ENCODE measurements at regions not wholly inside any gene's neighbourhood (a gene's known extent, or its start where the extent isn't known, plus 50 kb on each side); places are given as distances from the start of the nearest gene placed in this dataset.
"Not testable (repeated sequence)": the region's sequence is repeated elsewhere in the genome, so short reads cannot be mapped to it uniquely, and the experiment has no call there.

GRCh38 chr2:3108105-3108504 lies 269.5 kb downstream of the EIPR1 start:
- DNase-seq: no peak
- Histone ChIP-seq H3K27ac (ENCODE audit: low read length) (no peak overlapping the region), H3K9me3 (replicated peaks; ENCODE audit: control insufficient read depth, low read depth, low read length) (no peaks in the 10 kb centered on the region), H3K4me3 (ENCODE audit: low read length) (no peak overlapping the region), H3K27me3 (ENCODE audit: control insufficient read depth, insufficient read depth, low read length) (no peaks in the 10 kb centered on the region), H3K36me3 (ENCODE audit: control insufficient read depth, insufficient read depth, low read length) (no peaks in the 10 kb centered on the region), H3K4me1 (ENCODE audit: control insufficient read depth, insufficient read depth, low read length) (no peaks in the 10 kb centered on the region)
- WGBS (ENCODE audit: insufficient coverage): 89% methylated on average over 6 of the region's 14 CpGs

- 93% methylated on average over 7 of the region's 14 CpGs for WGBS (ENCODE audit: insufficient coverage)
- no peaks in the 10 kb centered on the region for H3K4me1 ChIP-seq (ENCODE audit: control insufficient read depth, insufficient read depth, low read length)
- no peaks in the 10 kb centered on the region for H3K9me3 ChIP-seq (replicated peaks; ENCODE audit: control insufficient read depth, low read depth, low read length)
- DNase-seq: no peak
- no peaks in the 10 kb centered on the region for H3K36me3 ChIP-seq (ENCODE audit: control insufficient read depth, insufficient read depth, low read length)
- no peak overlapping the region for H3K4me3 ChIP-seq (ENCODE audit: low read length)
- H3K27me3 ChIP-seq (ENCODE audit: control insufficient read depth, insufficient read depth, low read length): no peaks in the 10 kb centered on the region
- H3K27ac ChIP-seq (ENCODE audit: low read length): no peak overlapping the region
These were observed 270.1 kb downstream of the EIPR1 start for GRCh38 chr2:3107567-3107966.

- Histone ChIP-seq H3K4me1 (ENCODE audit: control insufficient read depth, insufficient read depth, low read length) (no peaks in the 10 kb centered on the region), H3K27me3 (ENCODE audit: control insufficient read depth, insufficient read depth, low read length) (no peaks in the 10 kb centered on the region), H3K4me3 (ENCODE audit: low read length) (no peak overlapping the region), H3K36me3 (ENCODE audit: control insufficient read depth, insufficient read depth, low read length) (no peaks in the 10 kb centered on the region), H3K9me3 (replicated peaks; ENCODE audit: control insufficient read depth, low read depth, low read length) (no peaks in the 10 kb centered on the region), H3K27ac (ENCODE audit: low read length) (no peak overlapping the region)
- DNase-seq: no peak
- WGBS (ENCODE audit: insufficient coverage): 49% methylated on average over 7 of the region's 17 CpGs
These were observed 271.6 kb downstream of the EIPR1 start for GRCh38 chr2:3105814-3106569.

DNA sequence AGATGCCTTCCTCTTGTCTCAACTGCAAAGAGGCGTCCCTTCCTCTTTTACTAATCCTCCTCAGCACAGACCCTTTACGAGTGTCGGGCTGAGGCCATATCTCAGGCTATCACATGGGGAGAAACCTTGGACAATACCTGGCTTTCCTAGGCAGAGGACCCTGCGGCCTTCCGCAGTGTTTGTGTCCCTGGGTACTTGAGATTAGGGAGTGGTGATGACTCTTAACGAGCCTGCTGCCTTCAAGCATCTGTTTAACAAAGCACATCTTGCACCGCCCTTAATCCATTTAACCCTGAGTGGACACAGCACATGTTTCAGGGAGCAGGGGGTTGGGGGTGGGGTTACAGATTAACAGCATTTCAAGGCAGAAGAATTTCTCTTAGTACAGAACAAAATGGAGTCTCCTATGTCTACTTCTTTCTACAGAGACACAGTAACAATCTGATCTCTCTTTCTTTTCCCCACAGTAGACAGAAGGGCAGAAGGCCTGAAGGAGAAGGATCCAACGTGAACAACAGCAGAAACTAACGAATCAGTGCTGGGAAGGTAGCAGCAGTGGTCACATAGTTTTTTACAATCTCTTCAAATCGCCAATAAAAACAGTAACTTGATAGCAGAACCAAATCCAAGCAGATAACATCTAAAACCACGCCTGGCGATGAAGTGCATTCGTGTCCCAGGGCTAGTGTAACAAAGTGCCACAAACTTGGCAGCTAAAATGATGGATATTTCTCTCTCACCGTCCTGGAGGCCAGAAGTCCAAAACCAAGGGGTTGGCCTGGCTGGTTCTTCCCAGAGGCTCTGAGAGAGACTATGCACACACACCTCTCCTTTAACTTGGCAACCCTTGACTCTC lies 272.4 kb downstream of the EIPR1 start:
- not testable (repeated sequence) for H3K27me3 ChIP-seq (ENCODE audit: control insufficient read depth, insufficient read depth, low read length); H3K36me3 ChIP-seq (ENCODE audit: control insufficient read depth, insufficient read depth, low read length); H3K4me3 ChIP-seq (ENCODE audit: low read length); H3K4me1 ChIP-seq (ENCODE audit: control insufficient read depth, insufficient read depth, low read length); H3K27ac ChIP-seq (ENCODE audit: low read length); DNase-seq; H3K9me3 ChIP-seq (replicated peaks; ENCODE audit: control insufficient read depth, low read depth, low read length)
- 58% methylated on average over 8 of the region's 14 CpGs for WGBS (ENCODE audit: insufficient coverage)

DNA sequence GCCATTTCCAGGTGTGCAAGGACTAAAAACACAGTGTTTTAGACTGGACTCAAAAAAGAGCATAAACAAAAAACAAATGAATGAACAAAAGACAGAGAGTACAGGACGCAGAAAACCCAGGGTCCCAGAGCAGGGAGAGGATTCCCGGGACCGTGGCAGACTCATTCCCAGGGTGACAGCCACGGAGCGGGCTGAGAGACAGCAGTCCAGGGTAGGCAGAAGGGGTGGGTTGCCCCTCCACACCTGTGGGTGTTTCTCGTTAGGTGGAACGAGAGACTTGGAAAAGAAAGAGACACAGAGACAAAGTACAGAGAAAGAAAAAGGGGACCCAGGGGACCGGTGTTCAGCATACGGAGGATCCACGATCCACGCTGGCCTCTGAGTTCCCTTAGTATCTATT lies 273.4 kb downstream of the EIPR1 start:
- no peaks in the 10 kb centered on the region for H3K36me3 ChIP-seq (ENCODE audit: control insufficient read depth, insufficient read depth, low read length)
- H3K27me3 ChIP-seq (ENCODE audit: control insufficient read depth, insufficient read depth, low read length): no peaks in the 10 kb centered on the region
- H3K27ac ChIP-seq (ENCODE audit: low read length): no peak overlapping the region
- H3K9me3 ChIP-seq (replicated peaks; ENCODE audit: control insufficient read depth, low read depth, low read length): no peaks in the 10 kb centered on the region
- no peak for DNase-seq
- no peak overlapping the region for H3K4me3 ChIP-seq (ENCODE audit: low read length)
- H3K4me1 ChIP-seq (ENCODE audit: control insufficient read depth, insufficient read depth, low read length): no peaks in the 10 kb centered on the region
- 64% methylated on average over 10 of the region's 11 CpGs for WGBS (ENCODE audit: insufficient coverage)

- Histone ChIP-seq H3K36me3 (ENCODE audit: control insufficient read depth, insufficient read depth, low read length) (no peaks in the 10 kb centered on the region), H3K4me1 (ENCODE audit: control insufficient read depth, insufficient read depth, low read length) (no peaks in the 10 kb centered on the region), H3K9me3 (replicated peaks; ENCODE audit: control insufficient read depth, low read depth, low read length) (no peaks in the 10 kb centered on the region), H3K27me3 (ENCODE audit: control insufficient read depth, insufficient read depth, low read length) (peaks cover 2% of the 10 kb centered on the region), H3K4me3 (ENCODE audit: low read length) (no peak overlapping the region), H3K27ac (ENCODE audit: low read length) (no peak overlapping the region)
- DNase-seq: no peak
- WGBS (ENCODE audit: insufficient coverage): 79% methylated on average over 7 of the region's 11 CpGs
These were observed 274.6 kb downstream of the EIPR1 start for GRCh38 chr2:3102922-3103569.

- WGBS (ENCODE audit: insufficient coverage): 81% methylated on average over 21 of the region's 30 CpGs
These were observed 275.3 kb downstream of the EIPR1 start for GRCh38 chr2:3102081-3102921.

GRCh38 chr2:3101016-3101942 lies 276.3 kb downstream of the EIPR1 start:
- Histone ChIP-seq H3K36me3 (ENCODE audit: control insufficient read depth, insufficient read depth, low read length) (no peaks in the 10 kb centered on the region), H3K4me1 (ENCODE audit: control insufficient read depth, insufficient read depth, low read length) (no peaks in the 10 kb centered on the region), H3K4me3 (ENCODE audit: low read length) (no peak overlapping the region), H3K27me3 (ENCODE audit: control insufficient read depth, insufficient read depth, low read length) (peaks cover 2% of the 10 kb centered on the region), H3K9me3 (replicated peaks; ENCODE audit: control insufficient read depth, low read depth, low read length) (no peaks in the 10 kb centered on the region), H3K27ac (ENCODE audit: low read length) (no peak overlapping the region)
- WGBS (ENCODE audit: insufficient coverage): 30% methylated on average over 28 of the region's 34 CpGs
- DNase-seq: no peak

More at GRCh38 chr2:3102081-3102921, 275.3 kb downstream of the EIPR1 start:
- H3K4me1 ChIP-seq (ENCODE audit: control insufficient read depth, insufficient read depth, low read length): no peaks in the 10 kb centered on the region
- no peak overlapping the region for H3K4me3 ChIP-seq (ENCODE audit: low read length)
- peaks cover 2% of the 10 kb centered on the region for H3K27me3 ChIP-seq (ENCODE audit: control insufficient read depth, insufficient read depth, low read length)
- no peak overlapping the region for H3K27ac ChIP-seq (ENCODE audit: low read length)
- no peak for DNase-seq
- no peaks in the 10 kb centered on the region for H3K9me3 ChIP-seq (replicated peaks; ENCODE audit: control insufficient read depth, low read depth, low read length)
- no peaks in the 10 kb centered on the region for H3K36me3 ChIP-seq (ENCODE audit: control insufficient read depth, insufficient read depth, low read length)

DNA sequence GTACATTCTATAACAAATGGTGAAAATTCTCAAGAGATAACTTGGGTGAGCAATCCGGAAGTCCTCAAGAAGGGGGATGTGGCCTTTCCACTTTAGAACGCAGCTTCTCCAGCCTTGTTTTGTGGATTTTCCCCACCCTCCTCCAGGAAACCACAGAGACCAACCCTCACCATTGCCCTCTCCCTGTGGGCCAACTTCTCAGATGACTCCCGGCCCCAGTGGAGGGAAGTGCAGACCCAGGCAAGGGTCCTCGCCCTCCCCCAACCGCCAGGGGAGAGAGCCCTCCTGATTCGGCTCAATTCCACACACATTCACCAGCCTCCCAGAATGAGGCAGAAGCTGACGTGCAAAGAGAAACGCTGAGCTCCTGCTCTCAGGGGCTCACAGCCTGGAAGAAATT lies 277.2 kb downstream of the EIPR1 start:
- no peak overlapping the region for H3K27ac ChIP-seq (ENCODE audit: low read length)
- no peak overlapping the region for H3K4me3 ChIP-seq (ENCODE audit: low read length)
- no peaks in the 10 kb centered on the region for H3K4me1 ChIP-seq (ENCODE audit: control insufficient read depth, insufficient read depth, low read length)
- 32% methylated on average over 7 of the region's 8 CpGs for WGBS (ENCODE audit: insufficient coverage)
- peaks cover 2% of the 10 kb centered on the region for H3K27me3 ChIP-seq (ENCODE audit: control insufficient read depth, insufficient read depth, low read length)
- H3K36me3 ChIP-seq (ENCODE audit: control insufficient read depth, insufficient read depth, low read length): no peaks in the 10 kb centered on the region
- no peaks in the 10 kb centered on the region for H3K9me3 ChIP-seq (replicated peaks; ENCODE audit: control insufficient read depth, low read depth, low read length)
- DNase-seq: no peak

Data from muscle of leg (tissue), 3 donors.